ENCODE measurements at regions not wholly inside any gene's neighbourhood (a gene's known extent, or its start where the extent isn't known, plus 50 kb on each side); places are given as distances from the start of the nearest gene placed in this dataset.

DNA sequence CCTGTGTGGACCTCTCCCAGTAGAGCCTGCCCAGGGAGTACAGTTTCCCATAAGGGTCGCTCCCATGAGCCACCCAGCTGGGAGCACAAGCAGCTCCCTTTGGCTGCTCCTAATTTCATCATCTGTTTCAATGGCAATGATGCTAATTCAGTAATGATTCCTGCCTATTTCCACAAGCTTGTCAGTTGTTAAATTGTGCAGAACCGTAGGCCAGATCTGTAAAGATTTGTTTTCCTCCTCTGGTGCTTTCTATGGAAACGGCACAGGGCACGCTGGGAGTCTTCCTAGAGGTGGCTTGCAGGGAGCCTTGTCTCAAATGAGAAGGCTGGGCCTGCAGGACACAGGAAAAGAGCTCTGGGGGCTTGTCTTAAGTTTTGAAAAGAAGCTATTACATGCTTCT is 223.7 kb downstream of the CBLN1 start:
- Histone ChIP-seq H3K4me3 (ENCODE audit: low read length in 2 of 2) (no peak overlapping the region), H3K27ac (ENCODE audit: low read length) (no peak overlapping the region), H3K36me3 (ENCODE audit: control insufficient read depth in 2 of 2, insufficient read depth in 2 of 2, low read length in 2 of 2) (no peaks in the 10 kb centered on the region), H3K9me3 (ENCODE audit: control insufficient read depth in 2 of 2, low read length in 2 of 2) (no peaks in the 10 kb centered on the region), H3K27me3 (ENCODE audit: control insufficient read depth in 1 of 2, insufficient read depth in 2 of 2, low read length in 2 of 2) (peaks cover 0 to 3% of the 10 kb centered on the region in 2 donors), H3K9ac (ENCODE audit: low read length in 2 of 2) (no peak overlapping the region), H3K4me1 (ENCODE audit: control insufficient read depth, insufficient read depth, low read length) (no peaks in the 10 kb centered on the region)

GRCh38 chr16:49057391-49057790 is 224.2 kb downstream of the CBLN1 start:
- Histone ChIP-seq H3K27me3 (ENCODE audit: control insufficient read depth in 1 of 2, insufficient read depth in 2 of 2, low read length in 2 of 2) (peaks cover 0 to 2% of the 10 kb centered on the region in 2 donors), H3K36me3 (ENCODE audit: control insufficient read depth in 2 of 2, insufficient read depth in 2 of 2, low read length in 2 of 2) (no peaks in the 10 kb centered on the region)

GRCh38 chr16:49056546-49056945 is 225.1 kb downstream of the CBLN1 start:
- Histone ChIP-seq H3K27ac (ENCODE audit: low read length) (no peak overlapping the region), H3K4me3 (ENCODE audit: low read length in 2 of 2) (no peak overlapping the region), H3K9me3 (ENCODE audit: control insufficient read depth in 2 of 2, low read length in 2 of 2) (no peaks in the 10 kb centered on the region), H3K27me3 (ENCODE audit: control insufficient read depth in 1 of 2, insufficient read depth in 2 of 2, low read length in 2 of 2) (peaks cover 0 to 2% of the 10 kb centered on the region in 2 donors), H3K36me3 (ENCODE audit: control insufficient read depth in 2 of 2, insufficient read depth in 2 of 2, low read length in 2 of 2) (no peaks in the 10 kb centered on the region), H3K9ac (ENCODE audit: low read length in 2 of 2) (no peak overlapping the region), H3K4me1 (ENCODE audit: control insufficient read depth, insufficient read depth, low read length) (no peaks in the 10 kb centered on the region)

More at GRCh38 chr16:49057391-49057790, 224.2 kb downstream of the CBLN1 start:
- Histone ChIP-seq H3K27ac (ENCODE audit: low read length) (no peak overlapping the region), H3K9me3 (ENCODE audit: control insufficient read depth in 2 of 2, low read length in 2 of 2) (no peaks in the 10 kb centered on the region), H3K4me3 (ENCODE audit: low read length in 2 of 2) (no peak overlapping the region), H3K4me1 (ENCODE audit: control insufficient read depth, insufficient read depth, low read length) (no peaks in the 10 kb centered on the region), H3K9ac (ENCODE audit: low read length in 2 of 2) (no peak overlapping the region)

DNA sequence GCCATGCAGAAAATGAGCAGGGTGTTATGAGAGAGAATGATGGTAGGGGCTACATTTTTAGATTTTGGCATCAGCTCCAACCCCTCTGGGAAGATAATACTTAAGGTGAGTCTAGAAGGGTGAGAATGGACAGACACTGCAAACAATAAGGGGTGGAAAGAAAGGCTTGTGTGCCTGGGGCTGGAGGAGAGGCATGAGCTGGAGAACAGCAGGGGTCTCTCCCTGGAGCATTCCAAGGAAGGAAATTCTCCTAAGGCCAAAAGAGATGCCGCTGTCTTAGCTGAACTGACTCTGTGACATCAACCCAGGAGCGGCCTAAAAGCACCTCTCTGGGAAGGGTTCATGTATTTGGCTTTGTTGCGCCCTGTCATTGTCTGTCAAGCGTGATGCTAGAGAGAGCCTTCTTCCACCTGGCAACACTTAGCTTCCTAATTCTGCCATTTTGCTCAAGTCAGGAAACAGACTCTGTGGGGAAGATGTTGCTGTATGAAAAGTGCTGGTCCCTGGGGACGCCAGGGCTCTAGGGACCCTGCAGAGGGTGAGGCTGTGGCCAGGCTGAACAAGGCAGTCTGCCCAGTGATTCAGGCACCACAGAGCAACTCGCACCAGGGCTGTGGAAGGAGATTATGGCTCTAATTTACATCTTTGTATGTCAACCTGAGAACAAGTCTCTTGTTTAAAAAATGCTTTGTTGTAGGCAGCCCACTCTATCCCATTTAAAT is 225.7 kb downstream of the CBLN1 start:
- no peak overlapping the region for H3K4me3 ChIP-seq (ENCODE audit: low read length in 2 of 2)
- H3K4me1 ChIP-seq (ENCODE audit: control insufficient read depth, insufficient read depth, low read length): no peaks in the 10 kb centered on the region
- no peaks in the 10 kb centered on the region for H3K36me3 ChIP-seq (ENCODE audit: control insufficient read depth in 2 of 2, insufficient read depth in 2 of 2, low read length in 2 of 2)
- peaks cover 0 to 2% of the 10 kb centered on the region in 2 donors for H3K27me3 ChIP-seq (ENCODE audit: control insufficient read depth in 1 of 2, insufficient read depth in 2 of 2, low read length in 2 of 2)
- no peak overlapping the region for H3K9ac ChIP-seq (ENCODE audit: low read length in 2 of 2)
- H3K27ac ChIP-seq (ENCODE audit: low read length): no peak overlapping the region
- H3K9me3 ChIP-seq (ENCODE audit: control insufficient read depth in 2 of 2, low read length in 2 of 2): no peaks in the 10 kb centered on the region

- H3K4me1 ChIP-seq (ENCODE audit: control insufficient read depth, insufficient read depth, low read length): no peaks in the 10 kb centered on the region
- H3K9ac ChIP-seq (ENCODE audit: low read length in 2 of 2): no peak overlapping the region
- H3K9me3 ChIP-seq (ENCODE audit: control insufficient read depth in 2 of 2, low read length in 2 of 2): no peaks in the 10 kb centered on the region
- H3K4me3 ChIP-seq (ENCODE audit: low read length in 2 of 2): no peak overlapping the region
- no peaks in the 10 kb centered on the region for H3K36me3 ChIP-seq (ENCODE audit: control insufficient read depth in 2 of 2, insufficient read depth in 2 of 2, low read length in 2 of 2)
- H3K27me3 ChIP-seq (ENCODE audit: control insufficient read depth in 1 of 2, insufficient read depth in 2 of 2, low read length in 2 of 2): peaks cover 0 to 2% of the 10 kb centered on the region in 2 donors
- no peak overlapping the region for H3K27ac ChIP-seq (ENCODE audit: low read length)
Measured at GRCh38 chr16:49055291-49055690, 226.3 kb downstream of the CBLN1 start.

- Histone ChIP-seq H3K4me1 (ENCODE audit: control insufficient read depth, insufficient read depth, low read length) (no peaks in the 10 kb centered on the region), H3K9me3 (ENCODE audit: control insufficient read depth in 2 of 2, low read length in 2 of 2) (no peaks in the 10 kb centered on the region), H3K27me3 (ENCODE audit: control insufficient read depth in 1 of 2, insufficient read depth in 2 of 2, low read length in 2 of 2) (peaks cover 0 to 2% of the 10 kb centered on the region in 2 donors), H3K9ac (ENCODE audit: low read length in 2 of 2) (no peak overlapping the region), H3K27ac (ENCODE audit: low read length) (no peak overlapping the region), H3K4me3 (ENCODE audit: low read length in 2 of 2) (no peak overlapping the region), H3K36me3 (ENCODE audit: control insufficient read depth in 2 of 2, insufficient read depth in 2 of 2, low read length in 2 of 2) (no peaks in the 10 kb centered on the region)
Measured at GRCh38 chr16:49054606-49055005, 227.0 kb downstream of the CBLN1 start.

DNA sequence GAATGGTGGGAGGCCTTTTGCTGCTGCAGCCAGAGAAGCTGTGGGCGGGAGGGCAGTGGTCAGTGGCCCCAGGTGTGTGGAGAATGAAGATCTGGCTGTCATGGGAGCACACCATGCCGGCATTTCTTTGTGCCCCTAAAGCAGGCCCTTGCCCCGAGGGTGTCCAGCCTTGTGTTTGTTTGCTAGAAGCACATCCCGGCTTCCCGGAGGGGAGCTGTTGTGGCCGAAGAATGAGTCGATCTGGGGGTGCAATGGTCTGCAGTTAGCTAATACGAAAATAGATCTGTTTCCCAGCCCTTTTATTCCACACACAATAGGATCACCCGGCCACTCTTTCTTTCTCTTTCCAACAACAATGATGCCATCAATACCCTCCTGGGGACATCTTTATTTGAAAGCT is 228.8 kb downstream of the CBLN1 start:
- Histone ChIP-seq H3K4me1 (ENCODE audit: control insufficient read depth, insufficient read depth, low read length) (no peaks in the 10 kb centered on the region), H3K4me3 (ENCODE audit: low read length in 2 of 2) (no peak overlapping the region), H3K9me3 (ENCODE audit: control insufficient read depth in 2 of 2, low read length in 2 of 2) (no peaks in the 10 kb centered on the region), H3K9ac (ENCODE audit: low read length in 2 of 2) (no peak overlapping the region), H3K27ac (ENCODE audit: low read length) (no peak overlapping the region), H3K36me3 (ENCODE audit: control insufficient read depth in 2 of 2, insufficient read depth in 2 of 2, low read length in 2 of 2) (no peaks in the 10 kb centered on the region), H3K27me3 (ENCODE audit: control insufficient read depth in 1 of 2, insufficient read depth in 2 of 2, low read length in 2 of 2) (peaks cover 0 to 2% of the 10 kb centered on the region in 2 donors)

DNA sequence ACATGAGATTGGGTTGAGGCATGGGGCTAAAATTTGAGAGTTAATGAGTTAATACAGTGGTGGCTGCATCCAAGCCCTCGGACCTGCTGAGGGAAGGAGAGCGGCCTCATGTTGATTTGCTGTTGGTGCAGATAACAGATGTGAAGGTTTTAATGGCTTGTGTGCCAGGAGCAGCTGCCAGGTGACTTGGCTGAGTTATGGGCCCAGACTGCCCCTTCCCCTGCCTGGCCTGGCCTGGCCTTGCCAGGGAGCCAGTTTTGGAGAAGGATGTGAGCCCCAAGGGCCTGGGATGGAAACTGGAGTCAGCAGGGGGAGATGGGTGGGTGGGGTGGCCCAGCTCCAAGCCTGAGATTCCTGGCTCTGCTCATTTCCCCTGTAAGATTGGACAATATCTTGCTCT is 230.1 kb downstream of the CBLN1 start:
- no peaks in the 10 kb centered on the region for H3K9me3 ChIP-seq (ENCODE audit: control insufficient read depth in 2 of 2, low read length in 2 of 2)
- H3K4me3 ChIP-seq (ENCODE audit: low read length in 2 of 2): no peak overlapping the region
- H3K27me3 ChIP-seq (ENCODE audit: control insufficient read depth in 1 of 2, insufficient read depth in 2 of 2, low read length in 2 of 2): peaks cover 0 to 2% of the 10 kb centered on the region in 2 donors
- no peak overlapping the region for H3K27ac ChIP-seq (ENCODE audit: low read length)
- no peaks in the 10 kb centered on the region for H3K4me1 ChIP-seq (ENCODE audit: control insufficient read depth, insufficient read depth, low read length)
- H3K36me3 ChIP-seq (ENCODE audit: control insufficient read depth in 2 of 2, insufficient read depth in 2 of 2, low read length in 2 of 2): no peaks in the 10 kb centered on the region
- H3K9ac ChIP-seq (ENCODE audit: low read length in 2 of 2): no peak overlapping the region

GRCh38 chr16:49050607-49051006 is 231.0 kb downstream of the CBLN1 start:
- no peaks in the 10 kb centered on the region for H3K9me3 ChIP-seq (ENCODE audit: control insufficient read depth in 2 of 2, low read length in 2 of 2)
- no peak overlapping the region for H3K4me3 ChIP-seq (ENCODE audit: low read length in 2 of 2)
- H3K36me3 ChIP-seq (ENCODE audit: control insufficient read depth in 2 of 2, insufficient read depth in 2 of 2, low read length in 2 of 2): no peaks in the 10 kb centered on the region
- H3K4me1 ChIP-seq (ENCODE audit: control insufficient read depth, insufficient read depth, low read length): no peaks in the 10 kb centered on the region
- H3K27me3 ChIP-seq (ENCODE audit: control insufficient read depth in 1 of 2, insufficient read depth in 2 of 2, low read length in 2 of 2): peaks cover 0 to 1% of the 10 kb centered on the region in 2 donors
- H3K9ac ChIP-seq (ENCODE audit: low read length in 2 of 2): no peak overlapping the region
- no peak overlapping the region for H3K27ac ChIP-seq (ENCODE audit: low read length)

GRCh38 chr16:49049644-49050043 is 232.0 kb downstream of the CBLN1 start:
- Histone ChIP-seq H3K4me3 (ENCODE audit: low read length in 2 of 2) (no peak overlapping the region), H3K9ac (ENCODE audit: low read length in 2 of 2) (no peak overlapping the region), H3K27ac (ENCODE audit: low read length) (no peak overlapping the region), H3K9me3 (ENCODE audit: control insufficient read depth in 2 of 2, low read length in 2 of 2) (no peaks in the 10 kb centered on the region), H3K4me1 (ENCODE audit: control insufficient read depth, insufficient read depth, low read length) (no peaks in the 10 kb centered on the region), H3K36me3 (ENCODE audit: control insufficient read depth in 2 of 2, insufficient read depth in 2 of 2, low read length in 2 of 2) (no peaks in the 10 kb centered on the region), H3K27me3 (ENCODE audit: control insufficient read depth in 1 of 2, insufficient read depth in 2 of 2, low read length in 2 of 2) (no peaks in the 10 kb centered on the region)

- no peaks in the 10 kb centered on the region for H3K36me3 ChIP-seq (ENCODE audit: control insufficient read depth in 2 of 2, insufficient read depth in 2 of 2, low read length in 2 of 2)
- no peak overlapping the region for H3K9ac ChIP-seq (ENCODE audit: low read length in 2 of 2)
- no peak overlapping the region for H3K4me3 ChIP-seq (ENCODE audit: low read length in 2 of 2)
- H3K27me3 ChIP-seq (ENCODE audit: control insufficient read depth in 1 of 2, insufficient read depth in 2 of 2, low read length in 2 of 2): no peaks in the 10 kb centered on the region
- H3K4me1 ChIP-seq (ENCODE audit: control insufficient read depth, insufficient read depth, low read length): no peaks in the 10 kb centered on the region
- H3K27ac ChIP-seq (ENCODE audit: low read length): no peak overlapping the region
- no peaks in the 10 kb centered on the region for H3K9me3 ChIP-seq (ENCODE audit: control insufficient read depth in 2 of 2, low read length in 2 of 2)
Measured at GRCh38 chr16:49049191-49049590, 232.4 kb downstream of the CBLN1 start.

Measured in stomach smooth muscle (tissue), 2 donors.